HFFc6 (cell line): ENCODE measurements at regions not wholly inside any gene's neighbourhood (a gene's known extent, or its start where the extent isn't known, plus 50 kb on each side); places are given as distances from the start of the nearest gene placed in this dataset.

ENCODE experiments used
- DNase-seq: peaks from one replicate; pipeline ENCODE4 v3.0.0-alpha.2; 2018
- H3K27ac Mint-ChIP-seq: 2 replicates; pipeline ENCODE4 v1.8.0; 2020; ENCODE audit warnings: mild to moderate bottlenecking, mixed read lengths
- H3K27me3 Mint-ChIP-seq: 2 replicates; pipeline ENCODE4 v1.8.0; 2021; ENCODE audit warnings: mild to moderate bottlenecking, moderate library complexity, mixed read lengths; ENCODE audit not compliant: insufficient read depth
- H3K36me3 Mint-ChIP-seq: 2 replicates; pipeline ENCODE4 v1.8.0; 2021; ENCODE audit warnings: low read depth, mixed read lengths
- H3K4me1 Mint-ChIP-seq: 2 replicates; pipeline ENCODE4 v1.8.0; 2020; ENCODE audit warnings: low read depth, mixed read lengths
- H3K4me3 Mint-ChIP-seq: 2 replicates; pipeline ENCODE4 v1.8.0; 2020; ENCODE audit warnings: mild to moderate bottlenecking, moderate library complexity, mixed read lengths
- H3K9me3 Mint-ChIP-seq: 2 replicates; pipeline ENCODE4 v1.8.0; 2020; ENCODE audit warnings: mild to moderate bottlenecking, mixed read lengths
- TF ChIP-seq, protein P1 (sequence below): fragments of 200-600 bp; sonication (generic); IDR thresholded peaks from 2 replicates; pipeline ENCODE4 v1.5.0; 2021; ENCODE audit warnings: antibody characterized with exemption, mild to moderate bottlenecking

DNA sequence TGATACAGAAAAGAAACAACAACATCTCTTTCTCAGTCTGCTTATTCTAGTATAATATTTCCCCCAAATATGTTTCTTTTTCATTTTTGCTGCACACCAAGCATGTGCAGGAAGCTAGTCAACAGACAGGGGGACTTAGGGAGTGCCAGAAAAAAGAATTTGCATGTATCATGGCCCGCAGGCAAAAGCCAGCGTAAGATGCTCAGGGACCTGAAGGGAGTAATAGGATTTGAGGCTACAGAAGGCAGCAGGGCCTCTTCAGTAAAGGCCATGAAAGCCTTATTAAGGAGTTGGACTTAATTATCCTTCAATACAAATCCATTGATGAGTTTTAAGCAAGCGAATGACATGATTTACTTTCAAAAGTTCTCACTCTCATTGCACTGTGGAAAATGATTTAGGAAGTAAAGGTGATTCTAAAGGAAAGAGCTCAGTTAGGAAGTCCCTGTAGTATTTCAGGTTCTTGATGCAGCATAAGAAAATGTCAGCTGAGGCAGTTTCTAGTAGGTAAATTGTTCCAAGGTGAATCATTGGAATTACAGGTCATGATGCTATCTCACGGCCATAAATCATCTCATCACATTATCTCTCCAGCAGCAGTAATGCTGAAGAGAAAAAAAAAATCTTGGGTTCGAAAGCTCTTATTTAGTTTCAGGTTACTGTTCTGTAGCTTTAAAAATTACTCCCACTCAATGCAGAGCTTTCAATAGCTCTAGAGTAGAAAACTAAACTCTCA lies 94.8 kb downstream of the PTCHD4 start:
- no peak overlapping the region for H3K27ac Mint-ChIP-seq
- no peaks in the 10 kb centered on the region for H3K27me3 Mint-ChIP-seq
- DNase-seq: no peak
- H3K36me3 Mint-ChIP-seq: no peaks in the 10 kb centered on the region; the same call in 1 of the 2 replicates
- TF ChIP-seq, protein P1, sequence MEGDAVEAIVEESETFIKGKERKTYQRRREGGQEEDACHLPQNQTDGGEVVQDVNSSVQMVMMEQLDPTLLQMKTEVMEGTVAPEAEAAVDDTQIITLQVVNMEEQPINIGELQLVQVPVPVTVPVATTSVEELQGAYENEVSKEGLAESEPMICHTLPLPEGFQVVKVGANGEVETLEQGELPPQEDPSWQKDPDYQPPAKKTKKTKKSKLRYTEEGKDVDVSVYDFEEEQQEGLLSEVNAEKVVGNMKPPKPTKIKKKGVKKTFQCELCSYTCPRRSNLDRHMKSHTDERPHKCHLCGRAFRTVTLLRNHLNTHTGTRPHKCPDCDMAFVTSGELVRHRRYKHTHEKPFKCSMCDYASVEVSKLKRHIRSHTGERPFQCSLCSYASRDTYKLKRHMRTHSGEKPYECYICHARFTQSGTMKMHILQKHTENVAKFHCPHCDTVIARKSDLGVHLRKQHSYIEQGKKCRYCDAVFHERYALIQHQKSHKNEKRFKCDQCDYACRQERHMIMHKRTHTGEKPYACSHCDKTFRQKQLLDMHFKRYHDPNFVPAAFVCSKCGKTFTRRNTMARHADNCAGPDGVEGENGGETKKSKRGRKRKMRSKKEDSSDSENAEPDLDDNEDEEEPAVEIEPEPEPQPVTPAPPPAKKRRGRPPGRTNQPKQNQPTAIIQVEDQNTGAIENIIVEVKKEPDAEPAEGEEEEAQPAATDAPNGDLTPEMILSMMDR: no peak
- H3K4me3 Mint-ChIP-seq: no peak overlapping the region
- H3K9me3 Mint-ChIP-seq: peaks cover 37% of the 10 kb centered on the region
- H3K4me1 Mint-ChIP-seq: peaks cover 17% of the 10 kb centered on the region; the same call in 1 of the 2 replicates

DNA sequence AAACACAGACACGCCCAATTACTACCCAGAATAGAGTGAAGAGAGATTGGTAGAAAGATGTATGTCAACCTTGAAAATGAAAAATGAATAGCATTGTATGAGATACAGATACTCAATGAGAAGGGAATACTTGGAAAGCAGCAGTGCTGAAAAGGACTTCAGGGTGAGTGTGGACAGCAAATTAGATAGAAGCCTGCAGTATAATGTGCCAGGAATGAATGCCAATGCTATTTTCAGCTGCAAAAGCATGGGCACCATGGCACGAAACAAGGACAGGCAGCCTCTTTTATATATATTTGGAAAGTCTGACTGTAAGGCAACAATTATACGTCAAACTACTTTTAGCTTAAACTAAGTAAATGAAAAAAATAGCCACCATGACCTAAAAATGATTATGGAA lies 118.2 kb downstream of the PTCHD4 start:
- Mint-ChIP-seq H3K27ac (no peak overlapping the region), H3K4me3 (no peak overlapping the region), H3K27me3 (no peaks in the 10 kb centered on the region), H3K36me3 (peaks cover 15% of the 10 kb centered on the region; the same call in 1 of the 2 replicates), H3K4me1 (no peaks in the 10 kb centered on the region; the same call in 1 of the 2 replicates), H3K9me3 (peaks cover 22% of the 10 kb centered on the region; the same call in 1 of the 2 replicates)
- TF ChIP-seq, protein P1: no peak
- no peak for DNase-seq

DNA sequence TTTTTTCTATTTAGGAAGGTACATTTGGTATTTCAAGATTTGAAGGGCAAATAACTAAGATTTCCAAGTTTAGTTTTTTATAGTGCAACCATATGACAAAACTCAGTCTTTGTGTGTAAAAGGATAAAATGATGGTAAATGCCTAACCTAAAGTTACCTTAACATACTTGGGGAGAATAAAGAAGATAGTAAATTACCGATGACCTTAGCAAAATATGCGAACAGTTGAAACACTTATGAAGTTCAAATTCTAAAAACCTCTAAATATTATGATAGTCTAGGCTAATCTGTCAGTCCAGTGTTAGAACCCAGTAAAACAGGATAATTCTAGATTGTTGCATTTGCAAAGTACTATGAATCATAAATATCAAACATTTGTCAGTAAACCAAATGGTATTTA lies 127.5 kb downstream of the PTCHD4 start:
- Mint-ChIP-seq H3K4me1 (no peaks in the 10 kb centered on the region), H3K27me3 (no peaks in the 10 kb centered on the region), H3K4me3 (no peak overlapping the region), H3K9me3 (peaks cover 5% of the 10 kb centered on the region; the same call in 1 of the 2 replicates), H3K27ac (no peak overlapping the region), H3K36me3 (peaks cover under 1% of the 10 kb centered on the region; the same call in 1 of the 2 replicates)
- DNase-seq: no peak
- TF ChIP-seq, protein P1: no peak

DNA sequence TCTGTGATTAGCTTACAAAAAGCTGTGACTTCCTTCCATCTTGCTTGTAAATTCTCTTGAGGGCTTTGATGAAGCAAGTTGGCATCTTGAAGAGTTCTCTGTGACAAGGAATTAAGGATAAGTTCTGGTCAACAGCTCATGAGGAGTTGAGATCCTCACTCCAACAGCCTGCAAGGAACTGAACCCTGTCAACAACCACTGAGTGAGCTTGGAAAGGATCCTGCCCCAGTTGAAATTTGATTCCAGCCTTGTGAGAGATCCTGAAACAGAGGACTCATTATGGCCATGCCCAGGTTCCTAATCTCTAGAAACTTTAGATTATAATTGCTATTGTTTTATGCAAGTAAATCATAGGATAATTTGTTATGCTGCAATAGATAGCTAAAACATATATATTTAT lies 133.7 kb downstream of the PTCHD4 start:
- no peaks in the 10 kb centered on the region for H3K36me3 Mint-ChIP-seq
- no peak overlapping the region for H3K27ac Mint-ChIP-seq
- H3K4me1 Mint-ChIP-seq: no peaks in the 10 kb centered on the region

DNA sequence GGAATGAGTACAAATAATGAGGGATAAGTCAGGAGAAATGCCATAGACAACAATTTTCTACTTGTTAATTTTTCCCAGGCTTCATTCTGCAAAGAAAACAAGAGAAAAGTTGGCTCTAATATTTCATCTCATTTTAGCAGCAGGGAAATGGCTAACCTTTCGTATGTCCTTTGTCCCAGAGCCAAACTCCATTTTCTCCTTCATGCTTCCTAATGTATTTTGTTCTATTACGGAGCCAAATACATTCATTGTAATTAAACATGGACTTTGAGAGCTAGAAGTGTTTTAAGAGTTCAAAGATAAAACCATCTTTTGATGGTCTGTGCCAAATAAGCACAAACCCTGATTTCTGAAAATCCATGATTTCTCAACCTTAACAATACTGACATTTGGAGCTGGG lies 136.9 kb downstream of the PTCHD4 start:
- Mint-ChIP-seq H3K27me3 (no peaks in the 10 kb centered on the region; the same call in 1 of the 2 replicates), H3K9me3 (peaks cover 9% of the 10 kb centered on the region; the same call in 1 of the 2 replicates), H3K27ac (no peak overlapping the region), H3K36me3 (no peaks in the 10 kb centered on the region), H3K4me3 (no peak overlapping the region), H3K4me1 (no peaks in the 10 kb centered on the region; the same call in 1 of the 2 replicates)
- no peak for DNase-seq
- TF ChIP-seq, protein P1: no peak

More for the DNA sequence above, 133.7 kb downstream of the PTCHD4 start:
- Mint-ChIP-seq H3K4me3 (no peak overlapping the region), H3K27me3 (no peaks in the 10 kb centered on the region; the same call in 1 of the 2 replicates), H3K9me3 (peaks cover 9% of the 10 kb centered on the region; the same call in 1 of the 2 replicates)
- no peak for DNase-seq
- TF ChIP-seq, protein P1: no peak
